GM10266 (cell line): ENCODE measurements at regions not wholly inside any gene's neighbourhood (a gene's known extent, or its start where the extent isn't known, plus 50 kb on each side); places are given as distances from the start of the nearest gene placed in this dataset.

Experiments
- DNase-seq: peaks from one replicate; pipeline ENCODE4 v3.0.0; 2012; ENCODE audit errors: extremely low spot score
- CTCF ChIP-seq: IDR thresholded peaks from 2 replicates; pipeline ENCODE4 v1.5.1; 2012; ENCODE audit warnings: mild to moderate bottlenecking, low read depth; ENCODE audit not compliant: control insufficient read depth, insufficient read depth; ENCODE audit errors: missing control alignments

- TF ChIP-seq CTCF: no peak
- no peak for DNase-seq
These were observed 356.3 kb upstream of the CAMK1G start for GRCh38 chr1:209227171-209227570.

- DNase-seq: no peak
- no peak for TF ChIP-seq CTCF
These were observed 355.6 kb upstream of the CAMK1G start for GRCh38 chr1:209227941-209228340.

GRCh38 chr1:209229494-209230061 is 353.9 kb upstream of the CAMK1G start:
- TF ChIP-seq CTCF: no peak
- DNase-seq: no peak

GRCh38 chr1:209230314-209230713 is 353.2 kb upstream of the CAMK1G start:
- no peak for DNase-seq
- no peak for TF ChIP-seq CTCF

GRCh38 chr1:209231476-209232156 is 351.9 kb upstream of the CAMK1G start:
- no peak for TF ChIP-seq CTCF
- no peak for DNase-seq

- DNase-seq: no peak
- TF ChIP-seq CTCF: no peak
These were observed 351.3 kb upstream of the CAMK1G start for GRCh38 chr1:209232197-209232596.

- DNase-seq: no peak
- TF ChIP-seq CTCF: no peak
These were observed 350.8 kb upstream of the CAMK1G start for GRCh38 chr1:209232759-209233158.
